Stimulated activated CD8-positive, alpha-beta memory T cell treated with anti-CD3 and anti-CD28 coated beads, Interleukin-7, amount 100 ng/mL, for 4 hours (primary cell): ENCODE measurements at regions not wholly inside any gene's neighbourhood (a gene's known extent, or its start where the extent isn't known, plus 50 kb on each side); places are given as distances from the start of the nearest gene placed in this dataset.
"Not testable (repeated sequence)": the region's sequence is repeated elsewhere in the genome, so short reads cannot be mapped to it uniquely, and the experiment has no call there.

ENCODE experiments used
- DNase-seq, 2 donors: peaks; one replicate each; pipeline ENCODE4 v3.0.0-alpha.2; 2020; ENCODE audit warnings: low read depth in 2 of 2

GRCh38 chr4:140249351-140249750, 95.4 kb upstream of the MAML3 start:
- DNase-seq, result no peak

GRCh38 chr4:140247237-140247636, 93.3 kb upstream of the MAML3 start:
- no peak for DNase-seq

GRCh38 chr4:140246216-140246615, 92.2 kb upstream of the MAML3 start:
- DNase-seq, result no peak

- no peak for DNase-seq
These were observed 90.3 kb upstream of the MAML3 start for GRCh38 chr4:140244328-140244727.

GRCh38 chr4:140243278-140243753, 89.3 kb upstream of the MAML3 start:
- DNase-seq, result no peak

- DNase-seq, result no peak
These were observed 88.6 kb upstream of the MAML3 start for GRCh38 chr4:140242357-140243277.

- DNase-seq, result no peak
These were observed 86.3 kb upstream of the MAML3 start for GRCh38 chr4:140240237-140240636.

- DNase-seq, result no peak
These were observed 85.3 kb upstream of the MAML3 start for GRCh38 chr4:140239311-140239710.

GRCh38 chr4:140238351-140239056, 84.5 kb upstream of the MAML3 start:
- DNase-seq, result no peak

GRCh38 chr4:140237616-140238350, 83.8 kb upstream of the MAML3 start:
- no peak for DNase-seq

GRCh38 chr4:140236654-140237169, 82.7 kb upstream of the MAML3 start:
- DNase-seq, result no peak

GRCh38 chr4:140234697-140235060, 80.7 kb upstream of the MAML3 start:
- DNase-seq, result no peak

- DNase-seq, result no peak
These were observed 80.1 kb upstream of the MAML3 start for GRCh38 chr4:140233791-140234696.

- DNase-seq, result no peak
These were observed 75.9 kb upstream of the MAML3 start for GRCh38 chr4:140229881-140230280.

GRCh38 chr4:140227286-140227685, 73.3 kb upstream of the MAML3 start:
- no peak for DNase-seq

GRCh38 chr4:140223056-140223810, 69.2 kb upstream of the MAML3 start:
- DNase-seq, result no peak

GRCh38 chr4:140222171-140222570, 68.2 kb upstream of the MAML3 start:
- DNase-seq, result no peak

- DNase-seq, result no peak
These were observed 66.1 kb upstream of the MAML3 start for GRCh38 chr4:140220058-140220457.

GRCh38 chr4:140219567-140219966, 65.6 kb upstream of the MAML3 start:
- no peak for DNase-seq

GRCh38 chr4:140219070-140219469, 65.1 kb upstream of the MAML3 start:
- not testable (repeated sequence) for DNase-seq
